A549 (cell line): ENCODE measurements at regions not wholly inside any gene's neighbourhood (a gene's known extent, or its start where the extent isn't known, plus 50 kb on each side); places are given as distances from the start of the nearest gene placed in this dataset.

Experiments
- BHLHE40 ChIP-seq: IDR thresholded peaks from 2 replicates; pipeline ENCODE4 v1.6.1; 2012; ENCODE audit warnings: low read depth, low read length, inconsistent platforms
- GATA3 ChIP-seq: IDR thresholded peaks from 2 replicates; pipeline ENCODE4 v1.6.1; 2012; ENCODE audit warnings: borderline replicate concordance
- HOXB13 ChIP-seq: fragments of 250-450 bp; sonication (Bioruptor Pico); IDR thresholded peaks from 2 replicates; pipeline ENCODE4 v1.5.0; 2020; ENCODE audit warnings: low read depth, mild to moderate bottlenecking, moderate library complexity
- JUNB ChIP-seq: fragments of >200 bp; sonication (Bioruptor Twin); formaldehyde crosslinking; IDR thresholded peaks from 2 replicates; pipeline ENCODE4 v1.6.1; 2016
- MYC ChIP-seq: IDR thresholded peaks from 2 replicates; pipeline ENCODE4 v1.6.1; 2012; ENCODE audit warnings: mild to moderate bottlenecking, inconsistent platforms, low read length, improper control_type of control experiment, borderline replicate concordance
- NR3C1 ChIP-seq: fragments of >200 bp; sonication (Bioruptor Twin); formaldehyde crosslinking; IDR thresholded peaks from 3 replicates; pipeline ENCODE4 v1.6.1; 2017
- POLR2A ChIP-seq: IDR thresholded peaks from 2 replicates; pipeline ENCODE4 v1.6.1; 2012; ENCODE audit warnings: mild to moderate bottlenecking, low read length
- POLR2AphosphoS2 ChIP-seq: conservative IDR thresholded peaks from 2 replicates; pipeline ENCODE4 v1.6.1; 2012; ENCODE audit warnings: low read length, improper control_type of control experiment, inconsistent platforms
- RAD21 ChIP-seq, 2 experiments: fragments of >200 bp in 1 of 2; sonication (Bioruptor Twin) in 1 of 2; formaldehyde crosslinking in 1 of 2; IDR thresholded peaks in 1 of 2; conservative IDR thresholded peaks in 1 of 2; 2 replicates in 1 of 2; 3 replicates in 1 of 2; pipeline ENCODE4 v1.6.1; 2012 to 2018; ENCODE audit warnings: inconsistent platforms in 1 of 2
- SMC3 ChIP-seq: fragments of >200 bp; sonication (Bioruptor Twin); formaldehyde crosslinking; IDR thresholded peaks from 3 replicates; pipeline ENCODE4 v1.6.1; 2018; ENCODE audit warnings: inconsistent platforms
- TF ChIP-seq, protein P1 (sequence below): fragments of >200 bp; sonication (Bioruptor Twin); formaldehyde crosslinking; IDR thresholded peaks from 3 replicates; pipeline ENCODE4 v1.5.1; 2016
- TF ChIP-seq, protein P2 (sequence below): fragments of >200 bp; sonication (Bioruptor Twin); formaldehyde crosslinking; IDR thresholded peaks from 3 replicates; pipeline ENCODE4 v1.6.1; 2016

DNA sequence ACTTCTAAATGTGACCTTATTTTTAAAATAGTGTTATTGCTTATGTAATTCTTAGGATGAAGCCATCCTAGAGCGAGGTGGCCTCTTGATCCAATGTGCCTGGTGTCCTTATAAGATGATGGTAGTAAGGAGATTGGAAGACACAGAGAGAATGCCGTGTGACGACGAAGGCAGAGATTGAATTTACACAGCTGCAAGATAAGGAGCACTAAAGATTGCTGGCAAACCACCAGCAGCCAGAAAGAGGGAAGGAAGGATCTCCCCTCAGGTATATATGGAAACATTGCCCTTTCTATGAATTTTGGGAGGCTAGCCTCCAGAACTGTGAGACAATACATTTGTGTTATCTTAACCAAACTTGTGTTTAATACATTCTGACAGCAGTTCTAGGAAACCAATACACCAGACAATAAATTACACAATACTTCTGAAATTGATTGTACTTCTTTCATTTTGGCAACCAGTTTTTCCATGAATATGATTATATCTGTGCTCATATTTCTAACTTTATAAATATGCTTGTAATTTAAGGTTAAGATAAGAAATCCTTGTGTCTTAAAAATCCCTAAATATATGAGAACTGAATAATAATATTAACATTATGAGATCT is 86.3 kb upstream of the VPREB1 start:
- TF ChIP-seq MYC (no peak), SMC3 (no peak), HOXB13 (CRISPR knock-in tag) (no peak), NR3C1 (no peak), JUNB (no peak), POLR2A (no peak), RAD21 (conservative IDR thresholded peaks at IDR 0.05 in 1 of 2, IDR thresholded peaks at IDR 0.05 in 1 of 2) (no peak), BHLHE40 (no peak), POLR2AphosphoS2 (no peak), GATA3 (no peak)
- TF ChIP-seq, protein P1, sequence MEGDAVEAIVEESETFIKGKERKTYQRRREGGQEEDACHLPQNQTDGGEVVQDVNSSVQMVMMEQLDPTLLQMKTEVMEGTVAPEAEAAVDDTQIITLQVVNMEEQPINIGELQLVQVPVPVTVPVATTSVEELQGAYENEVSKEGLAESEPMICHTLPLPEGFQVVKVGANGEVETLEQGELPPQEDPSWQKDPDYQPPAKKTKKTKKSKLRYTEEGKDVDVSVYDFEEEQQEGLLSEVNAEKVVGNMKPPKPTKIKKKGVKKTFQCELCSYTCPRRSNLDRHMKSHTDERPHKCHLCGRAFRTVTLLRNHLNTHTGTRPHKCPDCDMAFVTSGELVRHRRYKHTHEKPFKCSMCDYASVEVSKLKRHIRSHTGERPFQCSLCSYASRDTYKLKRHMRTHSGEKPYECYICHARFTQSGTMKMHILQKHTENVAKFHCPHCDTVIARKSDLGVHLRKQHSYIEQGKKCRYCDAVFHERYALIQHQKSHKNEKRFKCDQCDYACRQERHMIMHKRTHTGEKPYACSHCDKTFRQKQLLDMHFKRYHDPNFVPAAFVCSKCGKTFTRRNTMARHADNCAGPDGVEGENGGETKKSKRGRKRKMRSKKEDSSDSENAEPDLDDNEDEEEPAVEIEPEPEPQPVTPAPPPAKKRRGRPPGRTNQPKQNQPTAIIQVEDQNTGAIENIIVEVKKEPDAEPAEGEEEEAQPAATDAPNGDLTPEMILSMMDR: no peak
- TF ChIP-seq, protein P2, sequence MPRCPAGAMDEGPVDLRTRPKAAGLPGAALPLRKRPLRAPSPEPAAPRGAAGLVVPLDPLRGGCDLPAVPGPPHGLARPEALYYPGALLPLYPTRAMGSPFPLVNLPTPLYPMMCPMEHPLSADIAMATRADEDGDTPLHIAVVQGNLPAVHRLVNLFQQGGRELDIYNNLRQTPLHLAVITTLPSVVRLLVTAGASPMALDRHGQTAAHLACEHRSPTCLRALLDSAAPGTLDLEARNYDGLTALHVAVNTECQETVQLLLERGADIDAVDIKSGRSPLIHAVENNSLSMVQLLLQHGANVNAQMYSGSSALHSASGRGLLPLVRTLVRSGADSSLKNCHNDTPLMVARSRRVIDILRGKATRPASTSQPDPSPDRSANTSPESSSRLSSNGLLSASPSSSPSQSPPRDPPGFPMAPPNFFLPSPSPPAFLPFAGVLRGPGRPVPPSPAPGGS: no peak
